Fibroblast of lung (primary cell): ENCODE measurements at regions not wholly inside any gene's neighbourhood (a gene's known extent, or its start where the extent isn't known, plus 50 kb on each side); places are given as distances from the start of the nearest gene placed in this dataset.

Source experiments
- DNase-seq, 2 donors: peaks; one replicate each; pipeline versions ENCODE4 v3.0.0 to v3.0.0-alpha.2; 2010; ENCODE audit warnings: low read depth in 2 of 2
- H2AFZ ChIP-seq: 2 replicates; pipeline ENCODE4 v1.5.1; 2012; ENCODE audit warnings: low read length, control low read depth, inconsistent platforms
- H3K27ac ChIP-seq: 2 replicates; pipeline ENCODE4 v1.5.1; 2011; ENCODE audit warnings: low read length, control low read depth; ENCODE audit not compliant: insufficient read depth
- H3K27me3 ChIP-seq: 2 replicates; pipeline ENCODE4 v1.5.1; 2011; ENCODE audit warnings: mild to moderate bottlenecking, low read length; ENCODE audit not compliant: control insufficient read depth, insufficient read depth
- H3K36me3 ChIP-seq: 2 replicates; pipeline ENCODE4 v1.5.1; 2011; ENCODE audit warnings: low read length; ENCODE audit not compliant: control insufficient read depth, insufficient read depth
- H3K4me1 ChIP-seq: 2 replicates; pipeline ENCODE4 v1.5.1; 2011; ENCODE audit warnings: low read length; ENCODE audit not compliant: control insufficient read depth, insufficient read depth; ENCODE audit errors: extremely low read depth
- H3K4me2 ChIP-seq: 2 replicates; pipeline ENCODE4 v1.5.1; 2011; ENCODE audit warnings: low read length, control low read depth; ENCODE audit not compliant: insufficient read depth; ENCODE audit errors: extremely low read depth
- H3K4me3 ChIP-seq, 4 experiments: fragments of 200-600 bp in 1 of 4; sonication (generic) in 1 of 4; replicated peaks in 1 of 4; 2 replicates each; pipeline ENCODE4 v1.5.1; 2011 to 2016; ENCODE audit warnings: low read length in 4 of 4, low read depth in 3 of 4, mild to moderate bottlenecking in 3 of 4, control low read depth in 2 of 4, inconsistent platforms in 1 of 4, mixed read lengths in 1 of 4; ENCODE audit not compliant: insufficient read depth in 1 of 4; ENCODE audit errors: control extremely low read depth in 1 of 4
- H3K79me2 ChIP-seq: 2 replicates; pipeline ENCODE4 v1.5.1; 2012; ENCODE audit warnings: mild to moderate bottlenecking, low read length, inconsistent platforms; ENCODE audit not compliant: control insufficient read depth, insufficient read depth
- H3K9ac ChIP-seq: 2 replicates; pipeline ENCODE4 v1.5.1; 2011; ENCODE audit warnings: mild to moderate bottlenecking, low read length, control low read depth; ENCODE audit not compliant: insufficient read depth
- H3K9me3 ChIP-seq: 2 replicates; pipeline ENCODE4 v1.5.1; 2012; ENCODE audit warnings: low read depth, low read length; ENCODE audit not compliant: control insufficient read depth, insufficient read depth
- H4K20me1 ChIP-seq: 2 replicates; pipeline ENCODE4 v1.5.1; 2011; ENCODE audit warnings: low read length; ENCODE audit not compliant: control insufficient read depth, insufficient read depth; ENCODE audit errors: extremely low read depth
- EZH2 ChIP-seq: IDR thresholded peaks from 2 replicates; pipeline ENCODE4 v1.5.1; 2012; ENCODE audit warnings: low read length, control low read depth, mild to moderate bottlenecking; ENCODE audit errors: missing control alignments
- TF ChIP-seq, protein P1 (sequence below), 2 donors: IDR thresholded peaks in 1 of 2; conservative IDR thresholded peaks in 1 of 2; 1 replicate in 1 of 2; 2 replicates in 1 of 2; pipeline ENCODE4 v1.5.1; 2011 to 2012; ENCODE audit warnings: low read length in 2 of 2, control low read depth in 1 of 2, inconsistent platforms in 1 of 2, low read depth in 1 of 2, mild to moderate bottlenecking in 1 of 2

GRCh38 chr2:187748958-187749357, 194.7 kb upstream of the TFPI start:
- H3K9me3 ChIP-seq = no peaks in the 10 kb centered on the region
- H3K79me2 ChIP-seq = no peaks in the 10 kb centered on the region
- no peak overlapping the region for H3K9ac ChIP-seq
- no peaks in the 10 kb centered on the region for H3K36me3 ChIP-seq
- no peaks in the 10 kb centered on the region for H3K4me1 ChIP-seq
- no peak overlapping the region for H3K4me2 ChIP-seq
- H3K27me3 ChIP-seq = no peaks in the 10 kb centered on the region
- no peaks in the 10 kb centered on the region for H4K20me1 ChIP-seq
- no peak overlapping the region for H2AFZ ChIP-seq
- H3K4me3 ChIP-seq = no peak overlapping the region
- TF ChIP-seq EZH2 = no peak
- TF ChIP-seq, protein P1, sequence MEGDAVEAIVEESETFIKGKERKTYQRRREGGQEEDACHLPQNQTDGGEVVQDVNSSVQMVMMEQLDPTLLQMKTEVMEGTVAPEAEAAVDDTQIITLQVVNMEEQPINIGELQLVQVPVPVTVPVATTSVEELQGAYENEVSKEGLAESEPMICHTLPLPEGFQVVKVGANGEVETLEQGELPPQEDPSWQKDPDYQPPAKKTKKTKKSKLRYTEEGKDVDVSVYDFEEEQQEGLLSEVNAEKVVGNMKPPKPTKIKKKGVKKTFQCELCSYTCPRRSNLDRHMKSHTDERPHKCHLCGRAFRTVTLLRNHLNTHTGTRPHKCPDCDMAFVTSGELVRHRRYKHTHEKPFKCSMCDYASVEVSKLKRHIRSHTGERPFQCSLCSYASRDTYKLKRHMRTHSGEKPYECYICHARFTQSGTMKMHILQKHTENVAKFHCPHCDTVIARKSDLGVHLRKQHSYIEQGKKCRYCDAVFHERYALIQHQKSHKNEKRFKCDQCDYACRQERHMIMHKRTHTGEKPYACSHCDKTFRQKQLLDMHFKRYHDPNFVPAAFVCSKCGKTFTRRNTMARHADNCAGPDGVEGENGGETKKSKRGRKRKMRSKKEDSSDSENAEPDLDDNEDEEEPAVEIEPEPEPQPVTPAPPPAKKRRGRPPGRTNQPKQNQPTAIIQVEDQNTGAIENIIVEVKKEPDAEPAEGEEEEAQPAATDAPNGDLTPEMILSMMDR (conservative IDR thresholded peaks at IDR 0.05 in 1 of 2, IDR thresholded peaks at IDR 0.05 in 1 of 2; ENCODE audit: low read depth in 1 of 2, low read length in 2 of 2) = no peak
- no peak for DNase-seq
- no peak overlapping the region for H3K27ac ChIP-seq

GRCh38 chr2:187749804-187750431, 195.7 kb upstream of the TFPI start:
- no peak overlapping the region for H3K9ac ChIP-seq
- H3K27me3 ChIP-seq = no peaks in the 10 kb centered on the region
- H4K20me1 ChIP-seq = no peaks in the 10 kb centered on the region
- no peak overlapping the region for H3K27ac ChIP-seq
- no peaks in the 10 kb centered on the region for H3K4me1 ChIP-seq
- H2AFZ ChIP-seq = no peak overlapping the region
- TF ChIP-seq EZH2 = no peak
- no peaks in the 10 kb centered on the region for H3K79me2 ChIP-seq
- no peaks in the 10 kb centered on the region for H3K36me3 ChIP-seq
- no peak overlapping the region for H3K4me3 ChIP-seq
- DNase-seq = no peak
- H3K4me2 ChIP-seq = no peak overlapping the region
- no peaks in the 10 kb centered on the region for H3K9me3 ChIP-seq

GRCh38 chr2:187768995-187769394, 214.8 kb upstream of the TFPI start:
- DNase-seq = no peak
- H4K20me1 ChIP-seq = no peaks in the 10 kb centered on the region
- H2AFZ ChIP-seq = no peak overlapping the region
- H3K79me2 ChIP-seq = no peaks in the 10 kb centered on the region
- no peak overlapping the region for H3K4me3 ChIP-seq
- H3K27ac ChIP-seq = no peak overlapping the region
- no peaks in the 10 kb centered on the region for H3K36me3 ChIP-seq
- peaks cover under 1% of the 10 kb centered on the region for H3K4me1 ChIP-seq
- H3K9ac ChIP-seq = no peak overlapping the region
- no peaks in the 10 kb centered on the region for H3K9me3 ChIP-seq
- TF ChIP-seq, protein P1 (conservative IDR thresholded peaks at IDR 0.05 in 1 of 2, IDR thresholded peaks at IDR 0.05 in 1 of 2; ENCODE audit: low read depth in 1 of 2, low read length in 2 of 2) = no peak
- no peak for TF ChIP-seq EZH2
- H3K4me2 ChIP-seq = no peak overlapping the region
- H3K27me3 ChIP-seq = no peaks in the 10 kb centered on the region
